ENCODE measurements at regions not wholly inside any gene's neighbourhood (a gene's known extent, or its start where the extent isn't known, plus 50 kb on each side); places are given as distances from the start of the nearest gene placed in this dataset.

GRCh38 chr2:12168791-12169388, 422.5 kb downstream of the LPIN1 start:
- peak overlapping the region; percentile 93 for H3K27ac Mint-ChIP-seq (ENCODE audit: unreplicated experiment)
- no peak overlapping the region for H3K4me3 Mint-ChIP-seq (ENCODE audit: unreplicated experiment)
- peaks cover 22% of the 10 kb centered on the region for H3K4me1 Mint-ChIP-seq (ENCODE audit: low read depth)
- peaks cover 3% of the 10 kb centered on the region for H3K27me3 Mint-ChIP-seq (ENCODE audit: low read depth)
- no peaks in the 10 kb centered on the region for H3K9me3 Mint-ChIP-seq (ENCODE audit: low read depth)
- no peak for DNase-seq (ENCODE audit: low spot score)
- TF ChIP-seq, protein P1, sequence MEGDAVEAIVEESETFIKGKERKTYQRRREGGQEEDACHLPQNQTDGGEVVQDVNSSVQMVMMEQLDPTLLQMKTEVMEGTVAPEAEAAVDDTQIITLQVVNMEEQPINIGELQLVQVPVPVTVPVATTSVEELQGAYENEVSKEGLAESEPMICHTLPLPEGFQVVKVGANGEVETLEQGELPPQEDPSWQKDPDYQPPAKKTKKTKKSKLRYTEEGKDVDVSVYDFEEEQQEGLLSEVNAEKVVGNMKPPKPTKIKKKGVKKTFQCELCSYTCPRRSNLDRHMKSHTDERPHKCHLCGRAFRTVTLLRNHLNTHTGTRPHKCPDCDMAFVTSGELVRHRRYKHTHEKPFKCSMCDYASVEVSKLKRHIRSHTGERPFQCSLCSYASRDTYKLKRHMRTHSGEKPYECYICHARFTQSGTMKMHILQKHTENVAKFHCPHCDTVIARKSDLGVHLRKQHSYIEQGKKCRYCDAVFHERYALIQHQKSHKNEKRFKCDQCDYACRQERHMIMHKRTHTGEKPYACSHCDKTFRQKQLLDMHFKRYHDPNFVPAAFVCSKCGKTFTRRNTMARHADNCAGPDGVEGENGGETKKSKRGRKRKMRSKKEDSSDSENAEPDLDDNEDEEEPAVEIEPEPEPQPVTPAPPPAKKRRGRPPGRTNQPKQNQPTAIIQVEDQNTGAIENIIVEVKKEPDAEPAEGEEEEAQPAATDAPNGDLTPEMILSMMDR (IDR thresholded peaks at IDR 0.05): no peak
- H3K36me3 Mint-ChIP-seq (ENCODE audit: low read depth): no peaks in the 10 kb centered on the region

- Mint-ChIP-seq H3K27ac (ENCODE audit: unreplicated experiment) (peak overlapping the region; percentile 93), H3K27me3 (ENCODE audit: low read depth) (peaks cover 1% of the 10 kb centered on the region), H3K36me3 (ENCODE audit: low read depth) (no peaks in the 10 kb centered on the region), H3K4me1 (ENCODE audit: low read depth) (peaks cover 24% of the 10 kb centered on the region), H3K9me3 (ENCODE audit: low read depth) (no peaks in the 10 kb centered on the region), H3K4me3 (ENCODE audit: unreplicated experiment) (no peak overlapping the region)
- TF ChIP-seq, protein P1 (IDR thresholded peaks at IDR 0.05): no peak
- no peak for DNase-seq (ENCODE audit: low spot score)
Measured at GRCh38 chr2:12169721-12170120, 423.3 kb downstream of the LPIN1 start.

GRCh38 chr2:12170121-12170520, 423.7 kb downstream of the LPIN1 start:
- Mint-ChIP-seq H3K9me3 (ENCODE audit: low read depth) (no peaks in the 10 kb centered on the region), H3K27ac (ENCODE audit: unreplicated experiment) (peak overlapping the region; percentile 93), H3K4me1 (ENCODE audit: low read depth) (peaks cover 24% of the 10 kb centered on the region), H3K4me3 (ENCODE audit: unreplicated experiment) (no peak overlapping the region), H3K27me3 (ENCODE audit: low read depth) (peaks cover 1% of the 10 kb centered on the region), H3K36me3 (ENCODE audit: low read depth) (no peaks in the 10 kb centered on the region)
- TF ChIP-seq, protein P1 (IDR thresholded peaks at IDR 0.05): no peak
- DNase-seq (ENCODE audit: low spot score): no peak

- Mint-ChIP-seq H3K27ac (ENCODE audit: unreplicated experiment) (no peak overlapping the region), H3K4me3 (ENCODE audit: unreplicated experiment) (no peak overlapping the region), H3K9me3 (ENCODE audit: low read depth) (no peaks in the 10 kb centered on the region), H3K4me1 (ENCODE audit: low read depth) (peaks cover 42% of the 10 kb centered on the region), H3K27me3 (ENCODE audit: low read depth) (peaks cover 4% of the 10 kb centered on the region), H3K36me3 (ENCODE audit: low read depth) (no peaks in the 10 kb centered on the region)
- DNase-seq (ENCODE audit: low spot score): no peak
- TF ChIP-seq, protein P1 (IDR thresholded peaks at IDR 0.05): peak; percentile 70
Measured at GRCh38 chr2:12173271-12173942, 427.0 kb downstream of the LPIN1 start.

DNA sequence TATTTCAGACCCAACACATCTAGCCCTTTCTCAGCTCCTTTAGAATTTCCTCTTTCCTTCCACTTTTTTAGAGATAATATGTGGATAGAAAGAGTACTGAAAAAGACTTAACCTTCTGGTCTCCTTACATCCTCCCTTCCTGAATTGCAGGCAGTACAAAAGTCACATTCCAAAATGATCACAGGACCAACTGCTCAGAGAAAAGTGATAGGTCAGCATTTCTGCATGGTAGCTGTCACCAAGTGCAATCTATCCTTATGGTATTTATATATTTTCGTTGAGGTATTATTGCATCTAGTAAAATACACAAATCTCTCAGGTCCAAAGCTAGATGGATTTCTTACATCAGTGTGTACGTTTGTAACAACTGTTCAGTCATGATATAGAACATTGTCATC, 427.5 kb downstream of the LPIN1 start:
- H3K36me3 Mint-ChIP-seq (ENCODE audit: low read depth): no peaks in the 10 kb centered on the region
- H3K4me3 Mint-ChIP-seq (ENCODE audit: unreplicated experiment): no peak overlapping the region
- H3K27me3 Mint-ChIP-seq (ENCODE audit: low read depth): peaks cover 4% of the 10 kb centered on the region
- DNase-seq (ENCODE audit: low spot score): no peak
- no peak overlapping the region for H3K27ac Mint-ChIP-seq (ENCODE audit: unreplicated experiment)
- H3K9me3 Mint-ChIP-seq (ENCODE audit: low read depth): no peaks in the 10 kb centered on the region
- H3K4me1 Mint-ChIP-seq (ENCODE audit: low read depth): peaks cover 38% of the 10 kb centered on the region
- TF ChIP-seq, protein P1 (IDR thresholded peaks at IDR 0.05): peak; percentile 3

All from chondrocyte (in vitro differentiated cells).